ENCODE measurements at regions not wholly inside any gene's neighbourhood (a gene's known extent, or its start where the extent isn't known, plus 50 kb on each side); places are given as distances from the start of the nearest gene placed in this dataset.

GRCh38 chr1:108072212-108072611, 107.2 kb upstream of the VAV3 start:
- no peak for TF ChIP-seq CTCF (conservative IDR thresholded peaks at IDR 0.05; ENCODE audit: low read depth, low read length)
- no peak for DNase-seq (ENCODE audit: low read depth)
- H3K4me3 ChIP-seq (ENCODE audit: low read depth, low read length), result no peak overlapping the region

GRCh38 chr1:108071601-108072000, 106.6 kb upstream of the VAV3 start:
- no peak overlapping the region for H3K4me3 ChIP-seq (ENCODE audit: low read depth, low read length)
- no peak for DNase-seq (ENCODE audit: low read depth)
- TF ChIP-seq CTCF (conservative IDR thresholded peaks at IDR 0.05; ENCODE audit: low read depth, low read length), result no peak

- H3K4me3 ChIP-seq (ENCODE audit: low read depth, low read length), result no peak overlapping the region
- TF ChIP-seq CTCF (conservative IDR thresholded peaks at IDR 0.05; ENCODE audit: low read depth, low read length), result no peak
- no peak for DNase-seq (ENCODE audit: low read depth)
Measured at GRCh38 chr1:108070662-108071061, 105.7 kb upstream of the VAV3 start.

GRCh38 chr1:108067884-108068540, 103.0 kb upstream of the VAV3 start:
- TF ChIP-seq CTCF (conservative IDR thresholded peaks at IDR 0.05; ENCODE audit: low read depth, low read length), result no peak
- DNase-seq (ENCODE audit: low read depth), result no peak
- H3K4me3 ChIP-seq (ENCODE audit: low read depth, low read length), result no peak overlapping the region

GRCh38 chr1:108066808-108067207, 101.8 kb upstream of the VAV3 start:
- no peak for DNase-seq (ENCODE audit: low read depth)
- no peak for TF ChIP-seq CTCF (conservative IDR thresholded peaks at IDR 0.05; ENCODE audit: low read depth, low read length)
- no peak overlapping the region for H3K4me3 ChIP-seq (ENCODE audit: low read depth, low read length)

- no peak for DNase-seq (ENCODE audit: low read depth)
- TF ChIP-seq CTCF (conservative IDR thresholded peaks at IDR 0.05; ENCODE audit: low read depth, low read length), result no peak
- no peak overlapping the region for H3K4me3 ChIP-seq (ENCODE audit: low read depth, low read length)
Measured at GRCh38 chr1:108064255-108064654, 99.3 kb upstream of the VAV3 start.

GRCh38 chr1:108063703-108064102, 98.7 kb upstream of the VAV3 start:
- no peak for TF ChIP-seq CTCF (conservative IDR thresholded peaks at IDR 0.05; ENCODE audit: low read depth, low read length)
- DNase-seq (ENCODE audit: low read depth), result no peak

More at GRCh38 chr1:108063703-108064102, 98.7 kb upstream of the VAV3 start:
- no peak overlapping the region for H3K4me3 ChIP-seq (ENCODE audit: low read depth, low read length)

Measured in epithelial cell of proximal tubule (primary cell).